ENCODE measurements at regions not wholly inside any gene's neighbourhood (a gene's known extent, or its start where the extent isn't known, plus 50 kb on each side); places are given as distances from the start of the nearest gene placed in this dataset.

DNA sequence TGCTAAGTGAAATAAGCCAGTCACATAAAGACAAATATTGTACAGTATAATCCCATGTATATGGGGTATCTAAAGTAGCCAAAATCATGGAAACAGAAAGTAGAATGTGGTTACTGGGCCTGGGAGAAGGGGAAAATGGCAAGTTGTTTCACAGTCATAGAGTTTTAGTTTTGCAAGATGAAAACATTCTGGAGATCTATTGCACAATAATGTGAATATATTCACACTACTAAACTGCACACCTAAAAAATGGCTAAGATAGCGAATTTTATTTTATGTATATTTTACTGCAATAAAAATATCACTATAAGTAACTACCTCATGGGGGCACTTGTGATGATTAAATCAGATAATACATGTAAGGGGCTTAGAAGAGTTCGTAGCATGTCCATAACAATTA, 72.0 kb upstream of the ARHGAP32 start:
- TF ChIP-seq FOXM1 (IDR thresholded peaks at IDR 0.05; ENCODE audit: borderline replicate concordance) (no peak), SP1 (IDR thresholded peaks at IDR 0.05) (no peak), LEF1 (IDR thresholded peaks at IDR 0.05; ENCODE audit: borderline replicate concordance) (no peak), HDGF (IDR thresholded peaks at IDR 0.05; ENCODE audit: borderline replicate concordance) (no peak), BHLHE40 (IDR thresholded peaks at IDR 0.05; ENCODE audit: borderline replicate concordance) (no peak), FOXK2 (IDR thresholded peaks at IDR 0.05) (no peak), SUZ12 (IDR thresholded peaks at IDR 0.05) (no peak), CTBP1 (IDR thresholded peaks at IDR 0.05; ENCODE audit: borderline replicate concordance) (no peak), ARNT (IDR thresholded peaks at IDR 0.05) (no peak)
